Activated CD4-positive, alpha-beta memory T cell treated with anti-CD3 and anti-CD28 coated beads for 36 hours (primary cell): ENCODE measurements at regions not wholly inside any gene's neighbourhood (a gene's known extent, or its start where the extent isn't known, plus 50 kb on each side); places are given as distances from the start of the nearest gene placed in this dataset.

ENCODE experiments used
- CTCF ChIA-PET: fragments of 350-600 bp; sonication (Branson Sonifier 250); formaldehyde crosslinking; loops from one replicate; lab custom pipeline; 2021; ENCODE audit warnings: antibody characterized with exemption, inconsistent platforms; lab: Charles Lee
- POLR2A ChIA-PET: fragments of 350-600 bp; sonication (Branson Sonifier 250); formaldehyde crosslinking; loops from one replicate; lab custom pipeline; 2021; ENCODE audit warnings: antibody characterized with exemption; lab: Charles Lee
- DNase-seq: peaks from one replicate; pipeline ENCODE4 v3.0.0-alpha.2; 2020
- H3K27ac Mint-ChIP-seq: one replicate; pipeline ENCODE4 v1.8.0; 2021; ENCODE audit warnings: mixed read lengths
- H3K27me3 Mint-ChIP-seq: one replicate; pipeline ENCODE4 v1.8.0; 2021; ENCODE audit warnings: mixed read lengths
- H3K36me3 Mint-ChIP-seq: one replicate; pipeline ENCODE4 v1.8.0; 2021; ENCODE audit warnings: mixed read lengths
- H3K4me1 Mint-ChIP-seq: one replicate; pipeline ENCODE4 v1.8.0; 2021; ENCODE audit warnings: low read depth, mixed read lengths
- H3K4me3 Mint-ChIP-seq: one replicate; pipeline ENCODE4 v1.8.0; 2021; ENCODE audit warnings: mild to moderate bottlenecking, mixed read lengths
- H3K9me3 Mint-ChIP-seq: one replicate; pipeline ENCODE4 v1.8.0; 2021; ENCODE audit warnings: mixed read lengths
- intact Hi-C: fragments of 100-400 bp; cut with micrococcal nuclease; formaldehyde crosslinking; loops from one replicate; pipeline ENCODE4 v1.15.1; 2023

GRCh38 chr7:46000513-46000912 lies 79.4 kb upstream of the IGFBP3 start:
- intact Hi-C loops: no loop called here
- POLR2A ChIA-PET: no interaction called here
- Mint-ChIP-seq H3K27me3 (no peaks in the 10 kb centered on the region), H3K27ac (no peak overlapping the region), H3K4me3 (no peak overlapping the region), H3K9me3 (peaks cover 34% of the 10 kb centered on the region), H3K36me3 (peaks cover 11% of the 10 kb centered on the region), H3K4me1 (no peaks in the 10 kb centered on the region)
- CTCF ChIA-PET: no interaction called here
- no peak for DNase-seq

DNA sequence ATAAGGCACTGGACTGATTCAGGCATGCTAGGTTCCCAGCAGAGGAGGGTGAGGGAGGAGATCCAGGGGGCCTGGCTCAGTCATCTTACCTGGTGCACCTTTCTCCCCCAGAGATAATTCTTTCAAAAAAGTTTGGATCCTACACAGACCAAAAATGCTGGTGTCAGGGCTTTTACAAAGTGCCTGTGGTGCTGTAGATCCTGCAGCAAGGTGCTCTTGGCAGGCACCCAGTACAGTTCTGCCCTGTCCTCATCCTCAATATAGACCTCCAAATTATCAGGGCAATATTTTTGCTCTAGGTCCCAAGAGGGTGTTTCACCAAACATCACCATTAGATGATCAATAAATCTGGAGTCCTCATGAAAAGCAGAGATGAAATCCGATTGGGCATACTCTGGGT lies 78.5 kb upstream of the IGFBP3 start:
- ChIA-PET POLR2A (no interaction called here), CTCF (no interaction called here)
- Mint-ChIP-seq H3K9me3 (peaks cover 40% of the 10 kb centered on the region), H3K27ac (no peak overlapping the region), H3K4me1 (no peaks in the 10 kb centered on the region), H3K36me3 (peaks cover 13% of the 10 kb centered on the region), H3K4me3 (no peak overlapping the region), H3K27me3 (no peaks in the 10 kb centered on the region)
- intact Hi-C loops: no loop called here
- DNase-seq: no peak

GRCh38 chr7:45998506-45998905 lies 77.4 kb upstream of the IGFBP3 start:
- Mint-ChIP-seq H3K9me3 (peaks cover 48% of the 10 kb centered on the region), H3K36me3 (peaks cover 21% of the 10 kb centered on the region), H3K27ac (no peak overlapping the region), H3K4me1 (no peaks in the 10 kb centered on the region), H3K27me3 (no peaks in the 10 kb centered on the region), H3K4me3 (no peak overlapping the region)
- intact Hi-C loops: no loop called here
- DNase-seq: no peak
- POLR2A ChIA-PET: no interaction called here
- CTCF ChIA-PET: no interaction called here

GRCh38 chr7:45993621-45994020 lies 72.5 kb upstream of the IGFBP3 start:
- DNase-seq: no peak
- Mint-ChIP-seq H3K9me3 (peaks cover 46% of the 10 kb centered on the region), H3K36me3 (peaks cover 33% of the 10 kb centered on the region), H3K4me3 (no peak overlapping the region), H3K4me1 (no peaks in the 10 kb centered on the region), H3K27ac (no peak overlapping the region), H3K27me3 (no peaks in the 10 kb centered on the region)
- POLR2A ChIA-PET: no interaction called here
- CTCF ChIA-PET: no interaction called here
- intact Hi-C loops: no loop called here

GRCh38 chr7:45992826-45993225 lies 71.8 kb upstream of the IGFBP3 start:
- no peak for DNase-seq
- POLR2A ChIA-PET: no interaction called here

DNA sequence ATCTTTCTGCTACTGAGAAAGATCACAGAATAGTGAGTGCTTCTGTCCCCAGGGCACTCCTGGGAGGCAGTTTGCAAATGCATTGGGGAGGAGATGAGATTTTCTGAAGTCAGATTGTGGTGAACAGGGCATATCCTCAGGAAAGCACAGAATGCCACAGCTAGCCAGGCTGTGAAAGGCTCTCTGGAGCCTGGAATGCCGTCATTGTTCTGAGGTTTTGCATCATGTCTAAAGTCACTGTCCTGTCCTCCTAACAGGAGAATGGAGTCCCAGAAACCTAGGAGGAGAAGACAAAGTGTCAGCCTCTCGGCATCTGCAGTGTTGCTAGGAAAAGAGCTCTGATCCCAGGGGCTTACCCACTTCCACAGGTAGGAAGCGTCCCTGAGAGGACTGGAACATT lies 69.2 kb upstream of the IGFBP3 start:
- intact Hi-C loops: no loop called here
- Mint-ChIP-seq H3K4me1 (no peaks in the 10 kb centered on the region), H3K27me3 (no peaks in the 10 kb centered on the region), H3K9me3 (peaks cover 21% of the 10 kb centered on the region), H3K36me3 (peaks cover 24% of the 10 kb centered on the region), H3K4me3 (no peak overlapping the region), H3K27ac (no peak overlapping the region)
- ChIA-PET POLR2A (no interaction called here), CTCF (no interaction called here)
- no peak for DNase-seq

More at GRCh38 chr7:45992826-45993225, 71.8 kb upstream of the IGFBP3 start:
- no peak overlapping the region for H3K4me3 Mint-ChIP-seq
- intact Hi-C loops: no loop called here
- peaks cover 33% of the 10 kb centered on the region for H3K36me3 Mint-ChIP-seq
- H3K4me1 Mint-ChIP-seq: no peaks in the 10 kb centered on the region
- H3K27ac Mint-ChIP-seq: no peak overlapping the region
- H3K9me3 Mint-ChIP-seq: peaks cover 39% of the 10 kb centered on the region
- CTCF ChIA-PET: no interaction called here
- no peaks in the 10 kb centered on the region for H3K27me3 Mint-ChIP-seq

- POLR2A ChIA-PET: no interaction called here
Observed at GRCh38 chr7:45988405-45989057, 67.5 kb upstream of the IGFBP3 start.

GRCh38 chr7:45987521-45988290 lies 66.6 kb upstream of the IGFBP3 start:
- no peaks in the 10 kb centered on the region for H3K27me3 Mint-ChIP-seq
- peaks cover 9% of the 10 kb centered on the region for H3K36me3 Mint-ChIP-seq
- H3K4me1 Mint-ChIP-seq: no peaks in the 10 kb centered on the region
- intact Hi-C loops: no loop called here
- no peak for DNase-seq
- no peak overlapping the region for H3K4me3 Mint-ChIP-seq
- ChIA-PET CTCF (interaction anchor here (0.7 kb wide), 1 partner anchor 99 kb away, joined by 3 read pairs; no protein-coding TSS in a partner anchor), POLR2A (no interaction called here)
- H3K9me3 Mint-ChIP-seq: peaks cover 4% of the 10 kb centered on the region
- no peak overlapping the region for H3K27ac Mint-ChIP-seq

More at GRCh38 chr7:45988405-45989057, 67.5 kb upstream of the IGFBP3 start:
- H3K4me1 Mint-ChIP-seq: no peaks in the 10 kb centered on the region
- H3K27me3 Mint-ChIP-seq: no peaks in the 10 kb centered on the region
- intact Hi-C loops: no loop called here
- CTCF ChIA-PET: interaction anchor here (0.7 kb wide), 1 partner anchor 100 kb away, joined by 3 read pairs; no protein-coding TSS in a partner anchor
- H3K27ac Mint-ChIP-seq: no peak overlapping the region
- H3K36me3 Mint-ChIP-seq: peaks cover 15% of the 10 kb centered on the region
- DNase-seq: no peak
- no peak overlapping the region for H3K4me3 Mint-ChIP-seq
- H3K9me3 Mint-ChIP-seq: peaks cover 9% of the 10 kb centered on the region

DNA sequence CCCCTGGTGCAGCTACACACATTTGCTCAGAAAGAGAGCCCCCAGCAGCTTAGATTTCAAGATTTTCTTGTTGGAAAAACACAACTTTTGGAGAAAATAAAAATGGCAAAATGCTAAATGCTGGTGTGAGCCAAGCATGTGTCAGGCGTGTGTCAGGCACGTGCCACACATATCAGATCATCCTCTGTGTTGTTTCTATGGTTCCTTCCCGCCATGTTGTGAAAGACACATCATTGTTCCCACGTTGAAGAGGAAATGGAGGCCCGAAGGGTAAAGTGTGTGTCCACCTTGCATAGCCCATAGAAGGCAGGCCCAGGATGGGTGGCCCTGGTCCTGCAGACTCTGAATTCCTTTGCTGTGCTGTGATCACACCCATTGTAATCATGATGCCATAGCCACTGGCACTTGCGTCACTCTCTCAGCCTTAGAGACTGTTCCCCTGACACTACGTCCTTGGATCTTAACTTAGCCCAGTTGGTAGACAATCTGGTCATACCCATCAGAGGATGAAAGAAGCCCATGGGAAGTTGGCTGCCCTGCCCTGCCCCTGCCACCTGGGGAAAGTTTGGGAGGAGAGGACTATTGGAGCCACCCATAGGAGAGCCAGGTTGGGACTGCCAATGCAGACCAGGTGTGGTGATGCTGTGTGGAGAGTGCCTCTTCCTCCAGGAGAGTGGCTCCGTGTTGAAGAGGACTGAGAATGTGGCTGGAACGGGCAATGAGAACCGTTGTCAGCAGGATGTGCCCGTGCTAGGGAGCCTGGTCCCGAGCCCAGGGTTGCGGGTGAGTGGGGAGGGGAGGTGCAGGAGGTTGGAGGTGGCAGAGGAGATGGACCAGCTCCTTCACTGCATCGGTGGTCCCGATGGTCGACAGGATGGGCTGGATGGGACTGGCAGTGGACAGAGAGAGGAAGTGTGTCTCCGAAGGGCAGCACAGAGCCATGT lies 65.6 kb upstream of the IGFBP3 start:
- no peak for DNase-seq
- Mint-ChIP-seq H3K27me3 (no peaks in the 10 kb centered on the region), H3K36me3 (peaks cover 2% of the 10 kb centered on the region), H3K9me3 (peaks cover 5% of the 10 kb centered on the region), H3K27ac (no peak overlapping the region), H3K4me3 (no peak overlapping the region), H3K4me1 (no peaks in the 10 kb centered on the region)
- ChIA-PET CTCF (no interaction called here), POLR2A (no interaction called here)
- intact Hi-C loops: no loop called here

DNA sequence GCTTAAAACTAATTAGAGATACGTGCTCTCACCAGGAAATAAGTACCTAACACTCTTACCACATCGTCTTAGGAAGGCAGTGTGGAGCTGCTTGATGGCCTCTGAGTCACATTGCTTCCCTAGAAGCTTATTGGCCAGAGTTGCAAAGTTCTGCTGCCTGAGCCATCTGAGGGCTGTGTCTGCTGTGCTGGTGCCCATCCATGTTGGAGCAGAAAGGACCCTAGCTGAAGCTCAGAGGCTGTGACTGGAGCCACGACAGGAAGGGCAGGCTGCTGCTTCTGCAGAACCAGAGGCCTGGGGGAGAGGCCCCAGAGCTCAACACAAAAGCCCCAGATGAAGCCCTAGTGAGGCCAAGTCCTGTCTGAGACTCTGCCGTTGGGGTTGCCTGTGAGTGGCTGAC lies 64.8 kb upstream of the IGFBP3 start:
- CTCF ChIA-PET: no interaction called here

GRCh38 chr7:45984386-45985295 lies 63.6 kb upstream of the IGFBP3 start:
- no peaks in the 10 kb centered on the region for H3K27me3 Mint-ChIP-seq
- ChIA-PET POLR2A (no interaction called here), CTCF (no interaction called here)
- intact Hi-C loops: no loop called here
- H3K4me3 Mint-ChIP-seq: no peak overlapping the region
- H3K9me3 Mint-ChIP-seq: peaks cover 5% of the 10 kb centered on the region
- no peak overlapping the region for H3K27ac Mint-ChIP-seq
- H3K4me1 Mint-ChIP-seq: no peaks in the 10 kb centered on the region
- no peak for DNase-seq
- peaks cover 7% of the 10 kb centered on the region for H3K36me3 Mint-ChIP-seq

More for the DNA sequence above, 64.8 kb upstream of the IGFBP3 start:
- intact Hi-C loops: no loop called here
- Mint-ChIP-seq H3K4me1 (no peaks in the 10 kb centered on the region), H3K27ac (no peak overlapping the region), H3K36me3 (peaks cover 5% of the 10 kb centered on the region), H3K9me3 (peaks cover 5% of the 10 kb centered on the region), H3K4me3 (no peak overlapping the region), H3K27me3 (no peaks in the 10 kb centered on the region)
- DNase-seq: no peak
- POLR2A ChIA-PET: no interaction called here
